HG03045 (cell line): ENCODE measurements at regions not wholly inside any gene's neighbourhood (a gene's known extent, or its start where the extent isn't known, plus 50 kb on each side); places are given as distances from the start of the nearest gene placed in this dataset.

Source experiments
- ATAC-seq: cut with Tn5 transposase; IDR thresholded peaks from one replicate; pipeline ENCODE4 v1.9.1; 2021; ENCODE audit warnings: mild to moderate bottlenecking, moderate library complexity; ENCODE audit not compliant: unreplicated experiment

GRCh38 chr4:22901631-22902030 lies 208.9 kb downstream of the GBA3 start:
- ATAC-seq: no peak

GRCh38 chr4:22900876-22901275 lies 208.1 kb downstream of the GBA3 start:
- ATAC-seq: no peak

GRCh38 chr4:22897520-22898108 lies 204.9 kb downstream of the GBA3 start:
- ATAC-seq: no peak

- no peak for ATAC-seq
These were observed 202.7 kb downstream of the GBA3 start for GRCh38 chr4:22895482-22895881.

- ATAC-seq: no peak
These were observed 191.4 kb downstream of the GBA3 start for GRCh38 chr4:22884157-22884556.

- ATAC-seq: no peak
These were observed 188.7 kb downstream of the GBA3 start for GRCh38 chr4:22881411-22881810.

- no peak for ATAC-seq
These were observed 184.8 kb downstream of the GBA3 start for GRCh38 chr4:22877486-22878052.

- ATAC-seq: no peak
These were observed 183.5 kb downstream of the GBA3 start for GRCh38 chr4:22876270-22876669.

- no peak for ATAC-seq
These were observed 183.0 kb downstream of the GBA3 start for GRCh38 chr4:22875587-22876257.

GRCh38 chr4:22874334-22874912 lies 181.7 kb downstream of the GBA3 start:
- no peak for ATAC-seq

GRCh38 chr4:22873899-22874298 lies 181.2 kb downstream of the GBA3 start:
- ATAC-seq: no peak

GRCh38 chr4:22870847-22871449 lies 178.2 kb downstream of the GBA3 start:
- ATAC-seq: no peak

- ATAC-seq: no peak
These were observed 176.5 kb downstream of the GBA3 start for GRCh38 chr4:22869235-22869634.
